Amygdala (tissue), 56 donors: ENCODE measurements at regions not wholly inside any gene's neighbourhood (a gene's known extent, or its start where the extent isn't known, plus 50 kb on each side); places are given as distances from the start of the nearest gene placed in this dataset.
A peak's percentile ranks its signal among the peaks of the same experiment; 100 is the strongest.

Source experiments
- DNase-seq, 56 donors: peaks; one replicate each; lab custom pipeline; 2025; lab: John Stamatoyannopoulos, UW

GRCh38 chr4:181711387-181711786, 531.8 kb upstream of the TENM3 start:
- no peak for DNase-seq

- DNase-seq = no peak
Observed at GRCh38 chr4:181728305-181728966, 514.8 kb upstream of the TENM3 start.

GRCh38 chr4:181731900-181732299, 511.3 kb upstream of the TENM3 start:
- DNase-seq = no peak

- DNase-seq = no peak
Observed at GRCh38 chr4:181737744-181738143, 505.5 kb upstream of the TENM3 start.

- DNase-seq = no peak
Observed at GRCh38 chr4:181739031-181739430, 504.2 kb upstream of the TENM3 start.

GRCh38 chr4:181741513-181741912, 501.7 kb upstream of the TENM3 start:
- DNase-seq = no peak

- no peak for DNase-seq
Observed at GRCh38 chr4:181745933-181746625, 497.1 kb upstream of the TENM3 start.

- no peak for DNase-seq
Observed at GRCh38 chr4:181748581-181748980, 494.6 kb upstream of the TENM3 start.

GRCh38 chr4:181752516-181752915, 490.7 kb upstream of the TENM3 start:
- no peak for DNase-seq

GRCh38 chr4:181753207-181753606, 490.0 kb upstream of the TENM3 start:
- no peak for DNase-seq

- DNase-seq = no peak
Observed at GRCh38 chr4:181755846-181756245, 487.4 kb upstream of the TENM3 start.

- peak in 1 of 56 donors; percentile 3 for DNase-seq
Observed at GRCh38 chr4:181756451-181757095, 486.6 kb upstream of the TENM3 start.

- no peak for DNase-seq
Observed at GRCh38 chr4:181757098-181757497, 486.1 kb upstream of the TENM3 start.

GRCh38 chr4:181757910-181758660, 485.1 kb upstream of the TENM3 start:
- DNase-seq = peak in 3 of 56 donors; percentile 1 to 18 (median 6)

GRCh38 chr4:181760560-181760959, 482.6 kb upstream of the TENM3 start:
- DNase-seq = no peak

GRCh38 chr4:181761156-181761555, 482.0 kb upstream of the TENM3 start:
- DNase-seq = no peak

GRCh38 chr4:181766061-181766548, 477.1 kb upstream of the TENM3 start:
- no peak for DNase-seq

GRCh38 chr4:181770971-181771370, 472.2 kb upstream of the TENM3 start:
- no peak for DNase-seq

GRCh38 chr4:181775298-181775697, 467.9 kb upstream of the TENM3 start:
- no peak for DNase-seq

GRCh38 chr4:181776264-181777054, 466.7 kb upstream of the TENM3 start:
- no peak for DNase-seq
